Activated B cell treated with CpG ODN at 0.5 μM for 24 hours (primary cell): ENCODE measurements at regions not wholly inside any gene's neighbourhood (a gene's known extent, or its start where the extent isn't known, plus 50 kb on each side); places are given as distances from the start of the nearest gene placed in this dataset.

Experiments used
- ATAC-seq: fragments of 200-7000 bp; cut with Tn5 transposase; one replicate; pipeline ENCODE4 v1.10.0; 2021; ENCODE audit warnings: low read depth, mild to moderate bottlenecking, moderate library complexity
- CTCF ChIA-PET: fragments of 350-600 bp; sonication (Branson Sonifier 250); formaldehyde crosslinking; loops from one replicate; lab custom pipeline; 2021; ENCODE audit warnings: antibody characterized with exemption; lab: Charles Lee
- POLR2A ChIA-PET: fragments of 350-600 bp; sonication (Branson Sonifier 250); formaldehyde crosslinking; loops from one replicate; lab custom pipeline; 2021; ENCODE audit warnings: antibody characterized with exemption; lab: Charles Lee
- DNase-seq: peaks from one replicate; pipeline ENCODE4 v3.0.0; 2022
- H3K27ac Mint-ChIP-seq: one replicate; pipeline ENCODE4 v1.8.0; 2020; ENCODE audit warnings: mixed read lengths
- H3K27me3 Mint-ChIP-seq: one replicate; pipeline ENCODE4 v1.8.0; 2021; ENCODE audit warnings: mixed read lengths
- H3K36me3 Mint-ChIP-seq: one replicate; pipeline ENCODE4 v1.8.0; 2021; ENCODE audit warnings: low read depth, mixed read lengths
- H3K4me1 Mint-ChIP-seq: one replicate; pipeline ENCODE4 v1.8.0; 2021; ENCODE audit warnings: mixed read lengths
- H3K4me3 Mint-ChIP-seq: one replicate; pipeline ENCODE4 v1.8.0; 2020; ENCODE audit warnings: mild to moderate bottlenecking, mixed read lengths
- H3K9me3 Mint-ChIP-seq: one replicate; pipeline ENCODE4 v1.8.0; 2020; ENCODE audit warnings: mixed read lengths
- intact Hi-C: fragments of 100-400 bp; cut with micrococcal nuclease; formaldehyde crosslinking; loops from one replicate; pipeline ENCODE4 v1.15.1; 2024
- TF ChIP-seq, protein P1 (sequence below): fragments of 200-600 bp; IDR thresholded peaks from one replicate; pipeline ENCODE4 v1.8.0; 2022; ENCODE audit warnings: antibody characterized with exemption, mild to moderate bottlenecking

DNA sequence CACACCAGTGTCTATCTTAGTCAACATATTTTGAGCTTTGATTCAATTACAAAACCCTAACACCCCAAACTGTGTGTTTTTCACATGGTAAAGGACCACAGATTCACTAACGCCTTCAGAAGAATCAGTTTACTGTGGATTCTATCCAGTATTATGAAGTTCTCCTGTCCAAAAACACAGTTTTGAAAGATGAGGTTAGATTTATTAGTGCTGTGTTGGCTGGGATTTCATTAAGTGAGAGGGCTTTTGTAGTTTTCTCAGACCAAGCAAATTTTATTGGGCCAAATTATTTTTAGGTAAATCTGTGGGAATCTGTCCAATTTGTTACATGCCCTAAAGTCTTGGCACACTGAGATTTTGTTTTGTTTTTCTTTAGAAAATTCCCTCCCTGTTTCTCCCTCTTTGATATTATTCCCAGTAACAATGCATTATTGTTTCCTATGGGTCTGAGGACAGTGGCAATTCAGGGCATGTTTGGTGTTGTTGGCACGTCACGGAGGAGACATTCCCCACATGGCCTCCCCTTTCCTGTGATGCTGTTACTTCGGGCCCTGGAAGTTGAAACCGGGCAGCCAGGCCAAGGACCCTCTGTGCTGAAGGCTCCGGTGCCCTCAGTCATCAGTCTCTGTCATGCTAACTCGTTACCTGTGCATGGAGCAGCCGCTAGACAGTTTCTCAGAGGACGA is 87.5 kb upstream of the ALKAL2 start:
- POLR2A ChIA-PET, result no interaction called here
- no peak for DNase-seq
- CTCF ChIA-PET, result no interaction called here
- intact Hi-C loops, result no loop called here
- no peak for ATAC-seq
- H3K4me3 Mint-ChIP-seq, result no peak overlapping the region
- no peaks in the 10 kb centered on the region for H3K36me3 Mint-ChIP-seq
- peaks cover 17% of the 10 kb centered on the region for H3K9me3 Mint-ChIP-seq
- TF ChIP-seq, protein P1, sequence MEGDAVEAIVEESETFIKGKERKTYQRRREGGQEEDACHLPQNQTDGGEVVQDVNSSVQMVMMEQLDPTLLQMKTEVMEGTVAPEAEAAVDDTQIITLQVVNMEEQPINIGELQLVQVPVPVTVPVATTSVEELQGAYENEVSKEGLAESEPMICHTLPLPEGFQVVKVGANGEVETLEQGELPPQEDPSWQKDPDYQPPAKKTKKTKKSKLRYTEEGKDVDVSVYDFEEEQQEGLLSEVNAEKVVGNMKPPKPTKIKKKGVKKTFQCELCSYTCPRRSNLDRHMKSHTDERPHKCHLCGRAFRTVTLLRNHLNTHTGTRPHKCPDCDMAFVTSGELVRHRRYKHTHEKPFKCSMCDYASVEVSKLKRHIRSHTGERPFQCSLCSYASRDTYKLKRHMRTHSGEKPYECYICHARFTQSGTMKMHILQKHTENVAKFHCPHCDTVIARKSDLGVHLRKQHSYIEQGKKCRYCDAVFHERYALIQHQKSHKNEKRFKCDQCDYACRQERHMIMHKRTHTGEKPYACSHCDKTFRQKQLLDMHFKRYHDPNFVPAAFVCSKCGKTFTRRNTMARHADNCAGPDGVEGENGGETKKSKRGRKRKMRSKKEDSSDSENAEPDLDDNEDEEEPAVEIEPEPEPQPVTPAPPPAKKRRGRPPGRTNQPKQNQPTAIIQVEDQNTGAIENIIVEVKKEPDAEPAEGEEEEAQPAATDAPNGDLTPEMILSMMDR, result no peak
- H3K27me3 Mint-ChIP-seq, result peaks cover 11% of the 10 kb centered on the region
- no peaks in the 10 kb centered on the region for H3K4me1 Mint-ChIP-seq
- no peak overlapping the region for H3K27ac Mint-ChIP-seq

DNA sequence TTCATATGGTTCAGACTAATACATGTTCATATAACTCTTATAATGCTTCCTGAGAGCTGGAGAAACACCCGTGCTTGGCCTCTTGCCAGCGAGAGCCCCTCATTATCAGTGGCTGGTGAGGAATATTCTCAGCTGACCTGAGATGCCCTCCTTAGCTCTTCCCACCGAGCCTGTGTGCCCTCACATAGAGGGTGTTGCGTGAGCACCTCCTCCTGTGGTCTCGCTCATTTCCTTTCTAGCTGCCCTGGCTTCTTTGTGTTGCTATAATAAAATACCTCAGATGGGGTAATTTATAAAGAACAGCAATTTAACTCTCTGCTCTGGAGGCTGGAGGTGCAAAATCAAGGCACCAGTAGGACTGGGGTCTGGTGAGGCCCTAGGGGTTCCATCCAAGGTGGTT is 80.5 kb upstream of the ALKAL2 start:
- Mint-ChIP-seq H3K4me3 (no peak overlapping the region), H3K27me3 (peaks cover 9% of the 10 kb centered on the region), H3K4me1 (no peaks in the 10 kb centered on the region), H3K36me3 (no peaks in the 10 kb centered on the region), H3K9me3 (peaks cover 7% of the 10 kb centered on the region), H3K27ac (no peak overlapping the region)
- intact Hi-C loops, result no loop called here
- DNase-seq (no peak), ATAC-seq (no peak)
- ChIA-PET POLR2A (no interaction called here), CTCF (no interaction called here)
- TF ChIP-seq, protein P1, result no peak

- Mint-ChIP-seq H3K27ac (no peak overlapping the region), H3K9me3 (peaks cover 9% of the 10 kb centered on the region), H3K4me3 (no peak overlapping the region), H3K4me1 (no peaks in the 10 kb centered on the region), H3K27me3 (peaks cover 4% of the 10 kb centered on the region), H3K36me3 (no peaks in the 10 kb centered on the region)
- CTCF ChIA-PET, result no interaction called here
- TF ChIP-seq, protein P1, result no peak
- intact Hi-C loops, result no loop called here
- POLR2A ChIA-PET, result no interaction called here
- ATAC-seq (no peak), DNase-seq (no peak)
Observed at GRCh38 chr2:367246-367645, 79.4 kb upstream of the ALKAL2 start.

DNA sequence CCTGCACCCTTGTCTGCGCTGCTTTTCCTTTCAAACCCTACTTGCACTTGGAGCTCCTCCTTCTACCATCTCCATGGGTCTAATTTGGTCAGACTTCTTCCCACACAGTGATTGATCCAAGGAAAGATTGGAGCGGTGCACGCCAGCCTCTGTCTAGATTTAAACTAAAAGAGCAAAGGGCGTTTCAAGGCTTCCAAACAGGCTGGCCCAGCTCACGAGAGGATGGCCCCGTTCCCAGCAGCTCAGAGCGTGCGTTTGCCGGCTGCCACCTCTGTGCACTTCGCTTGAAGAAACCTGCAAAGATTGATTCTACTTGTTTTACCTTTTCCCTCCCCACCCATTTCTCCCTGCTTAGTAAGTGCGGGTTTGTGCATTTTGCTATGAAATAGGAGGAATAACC is 78.8 kb upstream of the ALKAL2 start:
- Mint-ChIP-seq H3K27me3 (peaks cover 2% of the 10 kb centered on the region), H3K27ac (no peak overlapping the region), H3K36me3 (no peaks in the 10 kb centered on the region), H3K4me1 (no peaks in the 10 kb centered on the region), H3K4me3 (no peak overlapping the region), H3K9me3 (peaks cover 9% of the 10 kb centered on the region)
- ATAC-seq (no peak), DNase-seq (no peak)
- CTCF ChIA-PET, result no interaction called here
- intact Hi-C loops, result no loop called here
- TF ChIP-seq, protein P1, result no peak
- POLR2A ChIA-PET, result no interaction called here

GRCh38 chr2:365367-366275 is 77.7 kb upstream of the ALKAL2 start:
- Mint-ChIP-seq H3K4me3 (no peak overlapping the region), H3K9me3 (peaks cover 6% of the 10 kb centered on the region), H3K36me3 (no peaks in the 10 kb centered on the region), H3K27ac (no peak overlapping the region), H3K4me1 (no peaks in the 10 kb centered on the region), H3K27me3 (no peaks in the 10 kb centered on the region)
- DNase-seq (no peak), ATAC-seq (no peak)
- TF ChIP-seq, protein P1, result no peak
- ChIA-PET POLR2A (no interaction called here), CTCF (no interaction called here)
- intact Hi-C loops, result no loop called here
